Ishikawa (cell line): ENCODE measurements at regions not wholly inside any gene's neighbourhood (a gene's known extent, or its start where the extent isn't known, plus 50 kb on each side); places are given as distances from the start of the nearest gene placed in this dataset.

Experiments
- CEBPB ChIP-seq: IDR thresholded peaks from 2 replicates; pipeline ENCODE4 v1.6.1; 2012
- CREB1 ChIP-seq: IDR thresholded peaks from 2 replicates; pipeline ENCODE4 v1.6.1; 2012; ENCODE audit warnings: low read depth
- EGR1 ChIP-seq: IDR thresholded peaks from 2 replicates; pipeline ENCODE4 v1.6.1; 2012
- EP300 ChIP-seq: IDR thresholded peaks from 2 replicates; pipeline ENCODE4 v1.6.1; 2012; ENCODE audit warnings: borderline replicate concordance
- MAX ChIP-seq: IDR thresholded peaks from 2 replicates; pipeline ENCODE4 v1.6.1; 2012
- RAD21 ChIP-seq: IDR thresholded peaks from 2 replicates; pipeline ENCODE4 v1.6.1; 2012; ENCODE audit warnings: low read depth
- REST ChIP-seq: IDR thresholded peaks from 2 replicates; pipeline ENCODE4 v1.6.1; 2012; ENCODE audit warnings: low read depth, mild to moderate bottlenecking
- TAF1 ChIP-seq: IDR thresholded peaks from 2 replicates; pipeline ENCODE4 v1.6.1; 2012; ENCODE audit warnings: low read depth, mild to moderate bottlenecking
- TCF12 ChIP-seq: IDR thresholded peaks from 2 replicates; pipeline ENCODE4 v1.6.1; 2012; ENCODE audit warnings: low read depth
- TEAD4 ChIP-seq: IDR thresholded peaks from 2 replicates; pipeline ENCODE4 v1.6.1; 2012
- USF1 ChIP-seq: IDR thresholded peaks from 2 replicates; pipeline ENCODE4 v1.6.1; 2012
- YY1 ChIP-seq: IDR thresholded peaks from 2 replicates; pipeline ENCODE4 v1.6.1; 2012; ENCODE audit warnings: low read depth
- ZBTB7A ChIP-seq: IDR thresholded peaks from 2 replicates; pipeline ENCODE4 v1.6.1; 2012; ENCODE audit warnings: low read depth

- TF ChIP-seq EP300: no peak
- TF ChIP-seq USF1: no peak
- TF ChIP-seq MAX: no peak
- TF ChIP-seq CEBPB: no peak
- no peak for TF ChIP-seq REST
- TF ChIP-seq YY1: no peak
- no peak for TF ChIP-seq TAF1
- no peak for TF ChIP-seq CREB1
- no peak for TF ChIP-seq RAD21
- no peak for TF ChIP-seq ZBTB7A
- TF ChIP-seq TCF12: no peak
- TF ChIP-seq TEAD4: no peak
- TF ChIP-seq EGR1: no peak
These were observed 2229.4 kb upstream of the WWC1 start for GRCh38 chr5:166062094-166062493.
